ENCODE measurements at regions not wholly inside any gene's neighbourhood (a gene's known extent, or its start where the extent isn't known, plus 50 kb on each side); places are given as distances from the start of the nearest gene placed in this dataset.
A peak's percentile ranks its signal among the peaks of the same experiment; 100 is the strongest.
"Not testable (repeated sequence)": the region's sequence is repeated elsewhere in the genome, so short reads cannot be mapped to it uniquely, and the experiment has no call there.

DNA sequence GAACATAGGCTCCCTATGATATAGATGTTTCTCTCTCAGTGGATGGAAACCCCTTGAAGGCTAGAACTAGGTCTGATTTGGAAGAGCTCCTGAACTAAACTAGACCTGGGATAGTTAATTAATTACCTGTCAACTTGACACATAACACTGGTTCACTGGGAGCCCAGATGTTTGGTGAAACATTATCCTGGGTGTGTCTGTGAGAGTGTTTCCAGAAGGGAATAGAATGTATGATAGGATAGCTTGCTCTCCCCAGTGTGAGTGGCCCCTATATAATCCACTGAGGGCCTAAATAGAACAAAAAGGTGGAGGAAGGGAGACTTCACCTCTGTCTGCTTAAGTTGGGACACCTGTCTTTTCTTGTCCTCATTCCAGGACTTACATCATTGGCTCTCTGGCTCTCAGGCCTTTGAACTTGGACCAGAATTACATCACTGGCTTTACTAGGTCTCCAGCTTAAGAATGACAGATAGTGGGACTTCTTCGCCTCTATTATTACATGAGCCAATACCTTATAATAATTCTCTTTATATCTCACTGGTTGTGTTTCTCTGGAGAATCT is 194.1 kb downstream of the KTN1 start:
- Mint-ChIP-seq H3K36me3 (ENCODE audit: low read depth) (no peaks in the 10 kb centered on the region), H3K27ac (no peak overlapping the region), H3K4me1 (peaks cover 2% of the 10 kb centered on the region), H3K9me3 (peaks cover 3% of the 10 kb centered on the region), H3K27me3 (peaks cover 11% of the 10 kb centered on the region), H3K4me3 (no peak overlapping the region)
- CTCF ChIA-PET, result interaction anchor here (1.0 kb wide), 1 partner anchor 41 kb away, joined by 3 read pairs; no protein-coding TSS in a partner anchor
- DNase-seq, result no peak
- POLR2A ChIA-PET, result no interaction called here

- Mint-ChIP-seq H3K4me1 (peaks cover 2% of the 10 kb centered on the region), H3K9me3 (peaks cover 3% of the 10 kb centered on the region), H3K27me3 (peaks cover 5% of the 10 kb centered on the region), H3K36me3 (ENCODE audit: low read depth) (no peaks in the 10 kb centered on the region), H3K27ac (no peak overlapping the region), H3K4me3 (no peak overlapping the region)
- POLR2A ChIA-PET, result no interaction called here
- DNase-seq, result no peak
- CTCF ChIA-PET, result no interaction called here
These were observed 197.9 kb downstream of the KTN1 start for GRCh38 chr14:55777877-55778276.

- Mint-ChIP-seq H3K36me3 (ENCODE audit: low read depth) (no peaks in the 10 kb centered on the region), H3K9me3 (peaks cover 3% of the 10 kb centered on the region), H3K4me3 (no peak overlapping the region), H3K4me1 (peaks cover 2% of the 10 kb centered on the region), H3K27ac (no peak overlapping the region), H3K27me3 (peaks cover 13% of the 10 kb centered on the region)
- DNase-seq, result no peak
- ChIA-PET POLR2A (no interaction called here), CTCF (no interaction called here)
These were observed 200.3 kb downstream of the KTN1 start for GRCh38 chr14:55780156-55780946.

DNA sequence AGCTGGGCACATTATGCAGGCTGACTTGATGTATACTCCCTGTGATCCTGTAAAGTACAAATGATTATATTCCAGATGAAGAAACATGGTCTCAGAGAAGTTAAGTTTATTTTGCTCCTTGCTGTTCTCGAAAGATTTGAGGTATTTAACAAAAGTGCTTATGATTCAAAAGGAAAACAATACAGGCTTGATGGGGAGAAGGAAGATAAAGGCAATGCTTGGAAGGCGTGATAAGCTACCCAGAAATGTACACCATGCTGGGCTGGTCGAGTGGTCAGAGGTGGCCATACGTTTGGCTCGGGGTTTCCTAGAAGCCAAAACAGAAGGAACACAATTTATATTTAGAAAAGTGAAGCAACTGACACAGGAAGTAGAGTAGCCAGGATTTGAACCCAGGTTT is 201.0 kb downstream of the KTN1 start:
- ChIA-PET POLR2A (no interaction called here), CTCF (no interaction called here)
- Mint-ChIP-seq H3K4me3 (no peak overlapping the region), H3K27me3 (peaks cover 17% of the 10 kb centered on the region), H3K36me3 (ENCODE audit: low read depth) (no peaks in the 10 kb centered on the region), H3K27ac (no peak overlapping the region), H3K9me3 (no peaks in the 10 kb centered on the region), H3K4me1 (peaks cover 2% of the 10 kb centered on the region)
- DNase-seq, result no peak

- H3K36me3 Mint-ChIP-seq (ENCODE audit: low read depth), result no peaks in the 10 kb centered on the region
- H3K4me3 Mint-ChIP-seq, result no peak overlapping the region
- no peak overlapping the region for H3K27ac Mint-ChIP-seq
- H3K27me3 Mint-ChIP-seq, result peaks cover 20% of the 10 kb centered on the region
- H3K4me1 Mint-ChIP-seq, result peaks cover 2% of the 10 kb centered on the region
- CTCF ChIA-PET, result no interaction called here
- no peak for DNase-seq
- H3K9me3 Mint-ChIP-seq, result no peaks in the 10 kb centered on the region
- POLR2A ChIA-PET, result no interaction called here
These were observed 202.2 kb downstream of the KTN1 start for GRCh38 chr14:55782166-55782565.

- H3K27me3 Mint-ChIP-seq, result peaks cover 8% of the 10 kb centered on the region
- POLR2A ChIA-PET, result no interaction called here
- no peak for DNase-seq
- H3K27ac Mint-ChIP-seq, result no peak overlapping the region
- H3K36me3 Mint-ChIP-seq (ENCODE audit: low read depth), result no peaks in the 10 kb centered on the region
- CTCF ChIA-PET, result no interaction called here
- no peaks in the 10 kb centered on the region for H3K9me3 Mint-ChIP-seq
- H3K4me3 Mint-ChIP-seq, result no peak overlapping the region
- peaks cover 5% of the 10 kb centered on the region for H3K4me1 Mint-ChIP-seq
These were observed 209.4 kb downstream of the KTN1 start for GRCh38 chr14:55789406-55789805.

- no peak for DNase-seq
- peaks cover 1% of the 10 kb centered on the region for H3K9me3 Mint-ChIP-seq
- POLR2A ChIA-PET, result no interaction called here
- H3K4me1 Mint-ChIP-seq, result peaks cover 8% of the 10 kb centered on the region
- H3K4me3 Mint-ChIP-seq, result no peak overlapping the region
- no peaks in the 10 kb centered on the region for H3K27me3 Mint-ChIP-seq
- CTCF ChIA-PET, result no interaction called here
- H3K27ac Mint-ChIP-seq, result no peak overlapping the region
- peaks cover 4% of the 10 kb centered on the region for H3K36me3 Mint-ChIP-seq (ENCODE audit: low read depth)
These were observed 214.9 kb downstream of the KTN1 start for GRCh38 chr14:55794655-55795595.

GRCh38 chr14:55796513-55796912 is 216.5 kb downstream of the KTN1 start:
- CTCF ChIA-PET, H3K4me3 Mint-ChIP-seq, DNase-seq, H3K27me3 Mint-ChIP-seq, POLR2A ChIA-PET, H3K27ac Mint-ChIP-seq: not testable (repeated sequence)
- peaks cover 15% of the 10 kb centered on the region for H3K9me3 Mint-ChIP-seq
- peaks cover 17% of the 10 kb centered on the region for H3K36me3 Mint-ChIP-seq (ENCODE audit: low read depth)
- H3K4me1 Mint-ChIP-seq, result peaks cover 20% of the 10 kb centered on the region

- no peak overlapping the region for H3K4me3 Mint-ChIP-seq
- ChIA-PET CTCF (no interaction called here), POLR2A (no interaction called here)
- H3K36me3 Mint-ChIP-seq (ENCODE audit: low read depth), result peaks cover 34% of the 10 kb centered on the region
- peaks cover 36% of the 10 kb centered on the region for H3K4me1 Mint-ChIP-seq
- DNase-seq, result no peak
- no peaks in the 10 kb centered on the region for H3K27me3 Mint-ChIP-seq
- peaks cover 31% of the 10 kb centered on the region for H3K9me3 Mint-ChIP-seq
- H3K27ac Mint-ChIP-seq, result no peak overlapping the region
These were observed 218.4 kb downstream of the KTN1 start for GRCh38 chr14:55798406-55798805.

- no peak for DNase-seq
- POLR2A ChIA-PET, result no interaction called here
- Mint-ChIP-seq H3K9me3 (peaks cover 31% of the 10 kb centered on the region), H3K27me3 (no peaks in the 10 kb centered on the region), H3K4me1 (peaks cover 48% of the 10 kb centered on the region), H3K27ac (no peak overlapping the region), H3K36me3 (ENCODE audit: low read depth) (peaks cover 40% of the 10 kb centered on the region), H3K4me3 (no peak overlapping the region)
- CTCF ChIA-PET, result no interaction called here
These were observed 219.6 kb downstream of the KTN1 start for GRCh38 chr14:55799508-55800095.

DNA sequence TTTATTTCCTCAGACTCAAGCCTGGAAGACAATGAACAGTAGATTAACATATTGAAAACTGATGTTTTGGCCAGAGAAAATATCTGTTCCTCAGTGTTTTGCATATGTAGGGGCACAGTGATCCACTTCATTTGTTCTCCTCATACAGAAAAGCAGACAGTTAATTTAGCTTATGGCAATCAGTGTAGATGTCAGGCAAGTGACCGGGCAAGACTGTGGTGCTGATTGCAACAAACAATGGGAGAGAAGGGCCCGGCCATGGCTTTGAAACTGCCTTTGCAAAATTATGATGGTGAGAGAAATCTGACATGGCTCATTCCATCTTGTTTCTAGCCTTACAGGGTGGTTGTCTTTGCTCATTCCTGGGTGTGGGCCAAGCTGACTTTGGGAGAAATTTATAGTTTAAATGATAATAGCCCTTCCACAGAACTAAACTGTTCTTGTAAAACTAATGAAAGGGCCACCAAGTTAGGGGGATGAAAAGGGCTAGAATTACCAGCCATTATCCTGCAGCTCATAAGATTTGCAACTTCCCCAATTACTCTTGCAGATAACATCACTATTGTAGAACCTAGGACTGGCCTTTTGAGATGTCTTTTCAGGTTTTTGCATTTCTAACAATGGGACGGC is 220.3 kb downstream of the KTN1 start:
- Mint-ChIP-seq H3K27ac (peak overlapping the region; percentile 18), H3K4me1 (peaks cover 55% of the 10 kb centered on the region), H3K27me3 (no peaks in the 10 kb centered on the region), H3K9me3 (peaks cover 31% of the 10 kb centered on the region), H3K36me3 (ENCODE audit: low read depth) (peaks cover 45% of the 10 kb centered on the region), H3K4me3 (no peak overlapping the region)
- DNase-seq, result no peak
- ChIA-PET CTCF (interaction anchor here (0.9 kb wide), 1 partner anchor 11 kb away, joined by 3 read pairs; no protein-coding TSS in a partner anchor), POLR2A (no interaction called here)

- Mint-ChIP-seq H3K9me3 (peaks cover 31% of the 10 kb centered on the region), H3K36me3 (ENCODE audit: low read depth) (peaks cover 49% of the 10 kb centered on the region)
These were observed 221.1 kb downstream of the KTN1 start for GRCh38 chr14:55801121-55801520.

More at GRCh38 chr14:55801121-55801520, 221.1 kb downstream of the KTN1 start:
- Mint-ChIP-seq H3K27me3 (no peaks in the 10 kb centered on the region), H3K4me3 (no peak overlapping the region), H3K27ac (no peak overlapping the region), H3K4me1 (peaks cover 63% of the 10 kb centered on the region)
- ChIA-PET CTCF (interaction anchor here (0.9 kb wide), 1 partner anchor 10 kb away, joined by 3 read pairs; no protein-coding TSS in a partner anchor), POLR2A (no interaction called here)
- DNase-seq, result no peak
